NCI-H345 (cell line): ENCODE measurements at regions not wholly inside any gene's neighbourhood (a gene's known extent, or its start where the extent isn't known, plus 50 kb on each side); places are given as distances from the start of the nearest gene placed in this dataset.

Experiments used
- DNase-seq: peaks from one replicate; lab custom pipeline; 2025; lab: John Stamatoyannopoulos, UW

GRCh38 chr15:72833561-72833960 lies 50.0 kb upstream of the ADPGK start:
- no peak for DNase-seq
